MM.1S (cell line): ENCODE measurements at regions not wholly inside any gene's neighbourhood (a gene's known extent, or its start where the extent isn't known, plus 50 kb on each side); places are given as distances from the start of the nearest gene placed in this dataset.

Source experiments
- CTCF ChIP-seq: fragments of 300-600 bp; sonication (generic); IDR thresholded peaks from 2 replicates; pipeline ENCODE4 v1.5.1; 2016; ENCODE audit warnings: antibody characterized with exemption, low read length, mixed read lengths
- EZH2 ChIP-seq: fragments of 300-600 bp; sonication (generic); optimal IDR thresholded peaks from 2 replicates; pipeline ENCODE3; 2017; ENCODE audit warnings: low read depth, mild to moderate bottlenecking, antibody characterized with exemption, low read length, mixed read lengths
- EZH2phosphoT487 ChIP-seq: fragments of 300-600 bp; sonication (generic); IDR thresholded peaks from 2 replicates; pipeline ENCODE4 v1.6.1; 2018; ENCODE audit warnings: antibody characterized with exemption, low read length

- TF ChIP-seq CTCF, result no peak
- no peak for TF ChIP-seq EZH2phosphoT487
- no peak for TF ChIP-seq EZH2
These were observed 887.1 kb downstream of the TFAP2A start for GRCh38 chr6:9527679-9528286.
